SU-DHL-6 (cell line): ENCODE measurements at regions not wholly inside any gene's neighbourhood (a gene's known extent, or its start where the extent isn't known, plus 50 kb on each side); places are given as distances from the start of the nearest gene placed in this dataset.

ENCODE experiments used
- H2AFZ ChIP-seq: fragments of 200-600 bp; sonication (generic); 2 replicates; pipeline ENCODE4 v1.6.1; 2014; ENCODE audit warnings: low read depth, mild to moderate bottlenecking, moderate library complexity, mixed read lengths, antibody characterized with exemption, low read length; ENCODE audit not compliant: severe bottlenecking
- H3F3A ChIP-seq: fragments of 200-600 bp; shearing (Covaris generic); 2 replicates; pipeline ENCODE4 v1.6.0; 2016; ENCODE audit warnings: antibody characterized with exemption, mild to moderate bottlenecking; ENCODE audit not compliant: insufficient read depth
- H3K27ac ChIP-seq: fragments of 200-600 bp; sonication (generic); 2 replicates; pipeline ENCODE4 v1.5.1; 2016; ENCODE audit warnings: low read depth, mild to moderate bottlenecking, low read length, moderate library complexity, mixed read lengths
- H3K27me3 ChIP-seq: fragments of 200-600 bp; sonication (generic), shearing (Covaris generic); 2 replicates; pipeline ENCODE4 v1.6.0; 2014; ENCODE audit warnings: mild to moderate bottlenecking, low read length
- H3K36me3 ChIP-seq: fragments of 200-600 bp; sonication (generic); 2 replicates; pipeline ENCODE4 v1.6.1; 2014; ENCODE audit warnings: mild to moderate bottlenecking, low read length, mixed read lengths
- H3K4me2 ChIP-seq: fragments of 300-600, 200-600 bp; shearing (Covaris generic), sonication (generic); 2 replicates; pipeline ENCODE4 v1.6.0; 2014; ENCODE audit warnings: low read length, low read depth, mild to moderate bottlenecking; ENCODE audit not compliant: poor library complexity, severe bottlenecking
- H3K4me3 ChIP-seq: fragments of 200-600 bp; sonication (generic); 2 replicates; pipeline ENCODE4 v1.5.1; 2014; ENCODE audit warnings: antibody characterized with exemption, low read length, mild to moderate bottlenecking, mixed read lengths; ENCODE audit not compliant: insufficient read depth, poor library complexity, severe bottlenecking
- H3K79me2 ChIP-seq: fragments of 200-600 bp; sonication (generic); 2 replicates; pipeline ENCODE4 v1.6.1; 2014; ENCODE audit warnings: mild to moderate bottlenecking, low read length, moderate library complexity; ENCODE audit not compliant: insufficient read depth
- H3K9ac ChIP-seq: fragments of 200-600 bp; sonication (generic); 2 replicates; pipeline ENCODE4 v1.7.0; 2014; ENCODE audit warnings: mild to moderate bottlenecking, low read length
- H3K9me2 ChIP-seq: fragments of 200-600 bp; sonication (generic); replicated peaks from 2 replicates; pipeline ENCODE4 v1.6.1; 2014; ENCODE audit warnings: low read length; ENCODE audit not compliant: insufficient read depth
- H3K9me3 ChIP-seq: fragments of 200-600 bp; sonication (generic); 2 replicates; pipeline ENCODE4 v1.6.1; 2014; ENCODE audit warnings: low read length, mixed read lengths; ENCODE audit not compliant: insufficient read depth
- H4K20me1 ChIP-seq: fragments of 200-600 bp; sonication (generic); 2 replicates; pipeline ENCODE4 v1.6.1; 2014; ENCODE audit warnings: low read depth, mild to moderate bottlenecking, antibody characterized with exemption, low read length, moderate library complexity, mixed read lengths
- CTCF ChIP-seq: fragments of 200-600 bp; sonication (generic); IDR thresholded peaks from one replicate; pipeline ENCODE4 v1.5.1; 2017; ENCODE audit warnings: antibody characterized with exemption, mild to moderate bottlenecking, low read length, moderate library complexity; ENCODE audit not compliant: insufficient read depth, poor library complexity, severe bottlenecking
- EZH2phosphoT487 ChIP-seq: fragments of 200-600 bp; sonication (generic), shearing (Covaris generic); conservative IDR thresholded peaks from 2 replicates; pipeline ENCODE4 v1.6.1; 2018; ENCODE audit warnings: mild to moderate bottlenecking, antibody characterized with exemption, low read length, moderate library complexity, mixed read lengths

- Histone ChIP-seq H2AFZ (no peak overlapping the region), H3K9ac (no peak overlapping the region), H3K79me2 (no peaks in the 10 kb centered on the region)
These were observed 101.1 kb upstream of the NCK2 start for GRCh38 chr2:105643405-105644173.

GRCh38 chr2:105641389-105641811 lies 103.3 kb upstream of the NCK2 start:
- no peak for TF ChIP-seq CTCF
- no peak for TF ChIP-seq EZH2phosphoT487
- no peaks in the 10 kb centered on the region for H3K9me2 ChIP-seq
- H3K4me3 ChIP-seq = no peak overlapping the region
- H3K9ac ChIP-seq = no peak overlapping the region
- no peaks in the 10 kb centered on the region for H3F3A ChIP-seq
- H3K36me3 ChIP-seq = no peaks in the 10 kb centered on the region
- H3K9me3 ChIP-seq = no peaks in the 10 kb centered on the region
- H3K4me2 ChIP-seq = no peak overlapping the region
- H2AFZ ChIP-seq = no peak overlapping the region
- no peaks in the 10 kb centered on the region for H4K20me1 ChIP-seq
- H3K27me3 ChIP-seq = no peaks in the 10 kb centered on the region
- H3K27ac ChIP-seq = no peak overlapping the region
- no peaks in the 10 kb centered on the region for H3K79me2 ChIP-seq

More at GRCh38 chr2:105643405-105644173, 101.1 kb upstream of the NCK2 start:
- Histone ChIP-seq H3K4me2 (no peak overlapping the region), H3F3A (no peaks in the 10 kb centered on the region), H3K4me3 (no peak overlapping the region), H3K36me3 (no peaks in the 10 kb centered on the region), H3K27me3 (no peaks in the 10 kb centered on the region), H4K20me1 (no peaks in the 10 kb centered on the region), H3K9me3 (no peaks in the 10 kb centered on the region), H3K9me2 (no peaks in the 10 kb centered on the region), H3K27ac (no peak overlapping the region)
- TF ChIP-seq CTCF = no peak

GRCh38 chr2:105640246-105640645 lies 104.5 kb upstream of the NCK2 start:
- Histone ChIP-seq H3K9me2 (no peaks in the 10 kb centered on the region), H3F3A (no peaks in the 10 kb centered on the region), H4K20me1 (no peaks in the 10 kb centered on the region), H3K4me3 (no peak overlapping the region), H3K36me3 (no peaks in the 10 kb centered on the region), H3K79me2 (no peaks in the 10 kb centered on the region), H3K9ac (no peak overlapping the region), H3K4me2 (no peak overlapping the region), H3K27ac (no peak overlapping the region), H2AFZ (no peak overlapping the region), H3K9me3 (no peaks in the 10 kb centered on the region), H3K27me3 (no peaks in the 10 kb centered on the region)
- TF ChIP-seq EZH2phosphoT487 = no peak
- TF ChIP-seq CTCF = no peak
